ENCODE measurements at regions not wholly inside any gene's neighbourhood (a gene's known extent, or its start where the extent isn't known, plus 50 kb on each side); places are given as distances from the start of the nearest gene placed in this dataset.

- Histone ChIP-seq H3K36me3 (no peaks in the 10 kb centered on the region), H3K9me3 (peaks cover 0 to 8% (median 0%) of the 10 kb centered on the region in 12 donors), H3K4me3 (no peak overlapping the region), H3K27me3 (peaks cover 0 to 9% (median 0%) of the 10 kb centered on the region in 9 donors), H3K27ac (no peak overlapping the region), H3K4me1 (no peaks in the 10 kb centered on the region)
- WGBS, 4 donors, result 67 to 78% (median 71%) methylated on average over 4 of the region's 4 CpGs
- TF ChIP-seq, protein P1, sequence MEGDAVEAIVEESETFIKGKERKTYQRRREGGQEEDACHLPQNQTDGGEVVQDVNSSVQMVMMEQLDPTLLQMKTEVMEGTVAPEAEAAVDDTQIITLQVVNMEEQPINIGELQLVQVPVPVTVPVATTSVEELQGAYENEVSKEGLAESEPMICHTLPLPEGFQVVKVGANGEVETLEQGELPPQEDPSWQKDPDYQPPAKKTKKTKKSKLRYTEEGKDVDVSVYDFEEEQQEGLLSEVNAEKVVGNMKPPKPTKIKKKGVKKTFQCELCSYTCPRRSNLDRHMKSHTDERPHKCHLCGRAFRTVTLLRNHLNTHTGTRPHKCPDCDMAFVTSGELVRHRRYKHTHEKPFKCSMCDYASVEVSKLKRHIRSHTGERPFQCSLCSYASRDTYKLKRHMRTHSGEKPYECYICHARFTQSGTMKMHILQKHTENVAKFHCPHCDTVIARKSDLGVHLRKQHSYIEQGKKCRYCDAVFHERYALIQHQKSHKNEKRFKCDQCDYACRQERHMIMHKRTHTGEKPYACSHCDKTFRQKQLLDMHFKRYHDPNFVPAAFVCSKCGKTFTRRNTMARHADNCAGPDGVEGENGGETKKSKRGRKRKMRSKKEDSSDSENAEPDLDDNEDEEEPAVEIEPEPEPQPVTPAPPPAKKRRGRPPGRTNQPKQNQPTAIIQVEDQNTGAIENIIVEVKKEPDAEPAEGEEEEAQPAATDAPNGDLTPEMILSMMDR (IDR thresholded peaks at IDR 0.05), result no peak
- no peak for TF ChIP-seq POLR2A (IDR thresholded peaks at IDR 0.05)
- no peak for DNase-seq
- intact Hi-C loops (cut with DNase I), result no loop called here
- ATAC-seq, result no peak
Measured at GRCh38 chr12:125564753-125565152, 499.5 kb downstream of the AACS start.

- Histone ChIP-seq H3K9me3 (peaks cover 0 to 5% (median 0%) of the 10 kb centered on the region in 12 donors), H3K27ac (no peak overlapping the region), H3K36me3 (no peaks in the 10 kb centered on the region), H3K27me3 (peaks cover 0 to 9% (median 0%) of the 10 kb centered on the region in 9 donors), H3K4me3 (no peak overlapping the region), H3K4me1 (no peaks in the 10 kb centered on the region)
- intact Hi-C loops (cut with DNase I), result no loop called here
- ATAC-seq (no peak), DNase-seq (no peak)
- 75 to 84% (median 77%) methylated on average over 6 of the region's 6 CpGs for WGBS, 4 donors
- TF ChIP-seq, protein P1 (IDR thresholded peaks at IDR 0.05), result no peak
- TF ChIP-seq POLR2A (IDR thresholded peaks at IDR 0.05), result no peak
Measured at GRCh38 chr12:125567581-125567980, 502.3 kb downstream of the AACS start.

- DNase-seq (no peak), ATAC-seq (no peak)
- Histone ChIP-seq H3K36me3 (no peaks in the 10 kb centered on the region), H3K27me3 (peaks cover 0 to 9% (median 0%) of the 10 kb centered on the region in 9 donors), H3K4me3 (no peak overlapping the region), H3K9me3 (peaks cover 0 to 5% (median 0%) of the 10 kb centered on the region in 12 donors), H3K4me1 (no peaks in the 10 kb centered on the region), H3K27ac (no peak overlapping the region)
- TF ChIP-seq POLR2A (IDR thresholded peaks at IDR 0.05), result no peak
- TF ChIP-seq, protein P1 (IDR thresholded peaks at IDR 0.05), result no peak
- intact Hi-C loops (cut with DNase I), result no loop called here
- 12 to 22% (median 19%) methylated on average over 4 of the region's 4 CpGs for WGBS, 4 donors
Measured at GRCh38 chr12:125568306-125568705, 503.1 kb downstream of the AACS start.

- Histone ChIP-seq H3K36me3 (no peaks in the 10 kb centered on the region), H3K27me3 (peaks cover 0 to 9% (median 0%) of the 10 kb centered on the region in 9 donors), H3K27ac (no peak overlapping the region), H3K4me1 (no peaks in the 10 kb centered on the region), H3K4me3 (no peak overlapping the region), H3K9me3 (peaks cover 0 to 7% (median 1%) of the 10 kb centered on the region in 12 donors)
- intact Hi-C loops (cut with DNase I), result no loop called here
- no peak for ATAC-seq
- TF ChIP-seq, protein P1 (IDR thresholded peaks at IDR 0.05), result no peak
- TF ChIP-seq POLR2A (IDR thresholded peaks at IDR 0.05), result no peak
- DNase-seq, result no peak
- WGBS, 4 donors, result 86 to 90% (median 87%) methylated on average over 1 of the region's 1 CpG
Measured at GRCh38 chr12:125573271-125573670, 508.0 kb downstream of the AACS start.

All from heart left ventricle (tissue), 16 donors.